H1 (cell line): ENCODE measurements at regions not wholly inside any gene's neighbourhood (a gene's known extent, or its start where the extent isn't known, plus 50 kb on each side); places are given as distances from the start of the nearest gene placed in this dataset.

Experiments used
- BCL11A ChIP-seq, 2 experiments: IDR thresholded peaks; one replicate each; pipeline ENCODE4 v1.6.1; 2011; ENCODE audit warnings: low read depth in 2 of 2, low read length in 2 of 2, mild to moderate bottlenecking in 2 of 2
- KDM5A ChIP-seq: fragments of 200-600 bp; IDR thresholded peaks from 2 replicates; pipeline ENCODE4 v1.7.1; 2012; ENCODE audit warnings: mild to moderate bottlenecking, low read length, inconsistent platforms, mixed read lengths
- MAFK ChIP-seq: IDR thresholded peaks from 2 replicates; pipeline ENCODE4 v1.6.1; 2012; ENCODE audit warnings: low read depth, mild to moderate bottlenecking, improper control_type of control experiment, low read length
- RXRA ChIP-seq: IDR thresholded peaks from 2 replicates; pipeline ENCODE4 v1.6.1; 2011; ENCODE audit warnings: low read depth, mild to moderate bottlenecking, low read length, moderate library complexity; ENCODE audit not compliant: insufficient read depth
- ZNF274 ChIP-seq: IDR thresholded peaks from 2 replicates; pipeline ENCODE4 v1.7.0; 2012; ENCODE audit warnings: low read length, borderline replicate concordance; ENCODE audit errors: extremely low read depth
- TF ChIP-seq, protein P1 (sequence below): IDR thresholded peaks from 2 replicates; pipeline ENCODE4 v1.6.1; 2012; ENCODE audit warnings: inconsistent platforms

DNA sequence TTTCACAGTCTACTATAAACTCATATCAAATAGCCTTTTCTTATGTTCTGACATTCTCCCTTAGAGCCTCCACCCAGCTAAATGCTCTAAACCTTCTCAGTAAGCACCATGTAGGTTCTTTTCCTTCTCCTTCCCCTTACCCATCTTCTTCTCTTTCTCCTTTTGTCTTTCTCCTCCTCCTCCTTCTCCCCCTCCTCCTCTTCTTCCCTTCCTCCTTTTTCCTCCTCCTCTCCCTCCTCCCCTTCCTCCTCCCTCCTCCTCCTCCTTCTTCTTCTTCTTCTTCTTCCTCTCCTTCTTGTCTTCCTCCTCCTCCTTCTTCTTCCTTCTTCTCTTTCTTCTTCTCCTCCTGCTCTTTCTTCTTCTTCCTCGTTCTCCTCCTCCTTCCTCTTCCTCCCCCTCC lies 85.2 kb upstream of the KCNAB1 start (continued):
- no peak for TF ChIP-seq ZNF274
- TF ChIP-seq RXRA, result no peak
- no peak for TF ChIP-seq KDM5A
- TF ChIP-seq MAFK, result no peak
- no peak for TF ChIP-seq BCL11A (IDR thresholded peaks at IDR 0.05; ENCODE audit: low read depth in 2 of 2, low read length in 2 of 2)
- TF ChIP-seq, protein P1, sequence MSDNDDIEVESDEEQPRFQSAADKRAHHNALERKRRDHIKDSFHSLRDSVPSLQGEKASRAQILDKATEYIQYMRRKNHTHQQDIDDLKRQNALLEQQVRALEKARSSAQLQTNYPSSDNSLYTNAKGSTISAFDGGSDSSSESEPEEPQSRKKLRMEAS, result no peak
